K562 (cell line): ENCODE measurements at regions not wholly inside any gene's neighbourhood (a gene's known extent, or its start where the extent isn't known, plus 50 kb on each side); places are given as distances from the start of the nearest gene placed in this dataset.

Source experiments
- ATAC-seq: fragments of 200-7000 bp; cut with Tn5 transposase; 3 replicates; pipeline ENCODE4 v1.9.1; 2020; ENCODE audit warnings: moderate library complexity
- BruUV-seq: library from RNA; stranded (reverse); fragments of 400-500 nt; replicated peaks from 2 replicates; lab custom pipeline; 2021; lab: Mats Ljungman, UMichigan
- CTCF ChIA-PET: fragments of 300-600 bp; formaldehyde crosslinking; extraction: SDS; loops from one replicate; lab custom pipeline; 2021; ENCODE audit warnings: low intra/inter-chr PET ratio; lab: Yijun Ruan, JAX
- POLR2A ChIA-PET: fragments of 300-600, 350-650 bp; sonication (Branson Sonifier 250); formaldehyde crosslinking; extraction: SDS; loops from one replicate; lab custom pipeline; 2021; ENCODE audit warnings: antibody characterized with exemption, inconsistent platforms; lab: Yijun Ruan, JAX
- DNase-seq, 4 experiments: peaks; one replicate each; pipeline versions ENCODE4 v3.0.0 to v3.0.0-alpha.2; 2011 to 2018; ENCODE audit warnings: low spot score in 3 of 4, mixed read lengths in 3 of 4; ENCODE audit errors: extremely low read depth in 1 of 4
- FAIRE-seq: peaks from 2 replicates; lab custom pipeline; 2011; peaks lifted over from hg19 to GRCh38; lab: Jason Lieb, UNC
- H2AFZ ChIP-seq: 2 replicates; pipeline ENCODE4 v1.6.0; 2011; ENCODE audit warnings: low read depth, low read length, control low read depth, inconsistent platforms
- H3K27ac ChIP-seq: fragments of 200-600 bp; 3 replicates; pipeline ENCODE4 v1.8.0; 2011; ENCODE audit warnings: low read depth, mild to moderate bottlenecking, control low read depth, inconsistent platforms, low read length, moderate library complexity, mixed read lengths; ENCODE audit errors: extremely low read depth
- H3K27me3 ChIP-seq, 2 experiments: fragments of 300-600 bp in 1 of 2; 2 replicates in 1 of 2; 3 replicates in 1 of 2; pipeline versions ENCODE4 v1.6.0 to v1.8.0; 2011; ENCODE audit warnings: inconsistent platforms in 2 of 2, low read length in 2 of 2, mild to moderate bottlenecking in 1 of 2, mixed read lengths in 1 of 2, moderate library complexity in 1 of 2; ENCODE audit not compliant: control insufficient read depth in 2 of 2, insufficient read depth in 2 of 2
- H3K36me3 ChIP-seq: fragments of 300-600 bp; 3 replicates; pipeline ENCODE4 v1.8.0; 2011; ENCODE audit warnings: mild to moderate bottlenecking, low read length, inconsistent platforms; ENCODE audit not compliant: control insufficient read depth, insufficient read depth
- H3K4me1 ChIP-seq, 2 experiments: fragments of 200-600 bp in 1 of 2; replicated peaks in 1 of 2; 2 replicates in 1 of 2; 3 replicates in 1 of 2; pipeline versions ENCODE4 v1.5.1 to v1.8.0; 2011; ENCODE audit warnings: inconsistent platforms in 2 of 2, low read length in 2 of 2, mild to moderate bottlenecking in 1 of 2, mixed read lengths in 1 of 2, moderate library complexity in 1 of 2; ENCODE audit not compliant: control insufficient read depth in 2 of 2, insufficient read depth in 2 of 2
- H3K4me2 ChIP-seq: 2 replicates; pipeline ENCODE4 v1.6.1; 2011; ENCODE audit warnings: low read length, control low read depth, inconsistent platforms, mixed read lengths; ENCODE audit not compliant: insufficient read depth
- H3K4me3 ChIP-seq: fragments of 200-600 bp; sonication (generic), shearing (Covaris generic); 2 replicates; pipeline ENCODE4 v1.5.1; 2016; ENCODE audit warnings: control low read depth, inconsistent platforms
- H3K79me2 ChIP-seq: fragments of 200-600 bp; 3 replicates; pipeline ENCODE4 v1.8.0; 2011; ENCODE audit warnings: low read length, inconsistent platforms; ENCODE audit not compliant: control insufficient read depth, insufficient read depth
- H3K9ac ChIP-seq, 2 experiments: 2 replicates each; pipeline versions ENCODE4 v1.6.0 to v1.6.1; 2011; ENCODE audit warnings: low read depth in 2 of 2, low read length in 2 of 2, control low read depth in 1 of 2, inconsistent platforms in 1 of 2, mild to moderate bottlenecking in 1 of 2, mixed read lengths in 1 of 2; ENCODE audit not compliant: insufficient read depth in 1 of 2
- H3K9me1 ChIP-seq: one replicate; pipeline ENCODE4 v1.6.0; 2011; ENCODE audit warnings: inconsistent platforms, mild to moderate bottlenecking, low read length, moderate library complexity; ENCODE audit not compliant: control insufficient read depth, insufficient read depth
- H3K9me3 ChIP-seq: replicated peaks from 2 replicates; pipeline ENCODE4 v1.5.1; 2011; ENCODE audit warnings: low read depth, low read length, inconsistent platforms; ENCODE audit not compliant: control insufficient read depth, insufficient read depth
- H4K20me1 ChIP-seq: replicated peaks from 2 replicates; pipeline ENCODE4 v1.6.1; 2011; ENCODE audit warnings: low read length, inconsistent platforms, mixed read lengths; ENCODE audit not compliant: control insufficient read depth, insufficient read depth
- C11orf30 ChIP-seq: fragments of 450-650 bp; IDR thresholded peaks from 2 replicates; pipeline ENCODE4 v1.6.1; 2016; ENCODE audit warnings: low read depth, mild to moderate bottlenecking
- DLX4 ChIP-seq: fragments of 250-450 bp; sonication (Bioruptor Pico); IDR thresholded peaks from 2 replicates; pipeline ENCODE4 v1.6.1; 2021; ENCODE audit warnings: mild to moderate bottlenecking
- JUND ChIP-seq, 2 experiments: IDR thresholded peaks; 2 replicates in 1 of 2; 3 replicates in 1 of 2; pipeline ENCODE4 v1.6.1; 2011; ENCODE audit warnings: borderline replicate concordance in 2 of 2, low read depth in 2 of 2, low read length in 2 of 2, improper control_type of control experiment in 1 of 2, missing biosample characterization in 1 of 2, missing genetic modification characterization in 1 of 2, missing genetic modification reagents in 1 of 2
- MAFF ChIP-seq: IDR thresholded peaks from 2 replicates; pipeline ENCODE4 v1.6.1; 2012; ENCODE audit warnings: low read length, improper control_type of control experiment
- MAFG ChIP-seq: fragments of 450-650 bp; conservative IDR thresholded peaks from 2 replicates; pipeline ENCODE4 v1.6.1; 2016; ENCODE audit warnings: missing genetic modification characterization, missing compliant biosample characterization
- MAFK ChIP-seq: IDR thresholded peaks from 2 replicates; pipeline ENCODE4 v1.6.1; 2011; ENCODE audit warnings: low read length, improper control_type of control experiment
- MIER1 ChIP-seq: fragments of 450-650 bp; IDR thresholded peaks from 2 replicates; pipeline ENCODE4 v1.6.1; 2016; ENCODE audit warnings: antibody characterized with exemption, mild to moderate bottlenecking, low read depth
- MTA2 ChIP-seq: fragments of 450-650 bp; IDR thresholded peaks from 2 replicates; pipeline ENCODE4 v1.6.1; 2016; ENCODE audit warnings: low read depth
- NCOA1 ChIP-seq: fragments of 450-650 bp; IDR thresholded peaks from 2 replicates; pipeline ENCODE4 v1.6.1; 2016; ENCODE audit warnings: low read depth
- RBBP5 ChIP-seq: fragments of 200-600 bp; sonication (generic); IDR thresholded peaks from 2 replicates; pipeline ENCODE4 v1.6.1; 2012; ENCODE audit warnings: borderline replicate concordance, mild to moderate bottlenecking, low read length, control low read depth, inconsistent platforms; ENCODE audit not compliant: insufficient read depth, poor library complexity, severe bottlenecking
- ZNF316 ChIP-seq: fragments of 450-650 bp; IDR thresholded peaks from 2 replicates; pipeline ENCODE4 v1.6.1; 2016
- ZNF431 ChIP-seq: sonication (generic); formaldehyde crosslinking; IDR thresholded peaks from 2 replicates; pipeline ENCODE4 v1.8.0; 2022; ENCODE audit warnings: mild to moderate bottlenecking, missing genetic modification reagents
- ZNF436 ChIP-seq: fragments of 250-450, 450-650 bp; sonication (Bioruptor Pico); formaldehyde crosslinking; IDR thresholded peaks from 2 replicates; pipeline ENCODE4 v1.7.0; 2020; ENCODE audit warnings: mild to moderate bottlenecking
- WGBS: fragments of 100-300 bp; shearing (Covaris generic); methylation state at CpG from one replicate; pipeline ENCODE4 v1.1.6; 2016; ENCODE audit warnings: low coverage, mixed read lengths; ENCODE audit not compliant: insufficient coverage; ENCODE audit errors: missing lambda C conversion rate; 5-methylcytosine and 5-hydroxymethylcytosine counted together
- in situ Hi-C: fragments of 300-500 bp; cut with MboI; formaldehyde crosslinking; loops from 4 replicates; pipeline ENCODE4 v1.15.0; 2018; ENCODE audit warnings: inconsistent platforms, mixed read lengths
- intact Hi-C: fragments of 100-400 bp; cut with micrococcal nuclease; formaldehyde crosslinking; loops from 2 replicates; pipeline ENCODE4 v1.14.2; 2022

- H3K27ac ChIP-seq: no peak overlapping the region
- ChIA-PET CTCF (no interaction called here), POLR2A (no interaction called here)
- no peak for DNase-seq
- WGBS: 0% methylated on average over 1 of the region's 1 CpG
- no peaks in the 10 kb centered on the region for H4K20me1 ChIP-seq
- H3K36me3 ChIP-seq: no peaks in the 10 kb centered on the region
- in situ Hi-C loops: no loop called here
- peaks cover 1% of the 10 kb centered on the region; the same call in 1 of the 2 replicates for H3K9me3 ChIP-seq
- H3K9me1 ChIP-seq: no peaks in the 10 kb centered on the region
- H2AFZ ChIP-seq: no peak overlapping the region
- no peaks in the 10 kb centered on the region for H3K4me1 ChIP-seq
- BruUV-seq: no TSS peak
- no peak overlapping the region for H3K9ac ChIP-seq
- H3K4me3 ChIP-seq: no peak overlapping the region
- TF ChIP-seq DLX4: no peak
- TF ChIP-seq MAFF: peak; percentile 75
- peak; percentile 57; the same call in 1 of the 2 replicates for TF ChIP-seq C11orf30
- TF ChIP-seq ZNF316: peak; percentile 53
- TF ChIP-seq MAFK: peak; percentile 80
- TF ChIP-seq ZNF436: no peak
- peak; percentile 68 for TF ChIP-seq MAFG
- ATAC-seq: no peak
- intact Hi-C loops: no loop called here
- no peak overlapping the region for H3K4me2 ChIP-seq
- H3K79me2 ChIP-seq: no peaks in the 10 kb centered on the region
- no peaks in the 10 kb centered on the region for H3K27me3 ChIP-seq
- FAIRE-seq: no peak
Measured at GRCh38 chr12:58601529-58601928, 318.8 kb downstream of the LRIG3 start.

DNA sequence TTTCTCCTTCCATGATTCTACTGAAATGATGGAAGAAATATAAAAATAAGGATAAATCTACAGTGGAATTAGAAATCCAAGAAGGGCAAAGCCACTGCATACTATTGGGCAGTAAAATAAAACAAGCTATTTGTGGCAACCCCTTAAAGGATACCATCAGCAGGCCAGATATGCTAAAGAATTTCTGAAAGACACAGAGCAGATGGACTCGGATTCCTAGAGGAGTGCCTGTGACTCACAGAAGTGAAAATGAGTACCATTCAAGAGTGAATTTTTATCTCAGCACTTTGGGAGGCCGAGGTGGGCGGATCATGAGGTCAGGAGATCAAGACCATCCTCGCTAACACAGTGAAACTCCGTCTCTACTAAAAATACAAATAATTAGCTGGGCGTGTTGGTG, 318.1 kb downstream of the LRIG3 start:
- intact Hi-C loops (no loop called here), in situ Hi-C loops (no loop called here)
- H3K4me1 ChIP-seq: no peaks in the 10 kb centered on the region
- DNase-seq (no peak), ATAC-seq (no peak), FAIRE-seq (no peak)
- no TSS peak for BruUV-seq
- H3K9me1 ChIP-seq: no peaks in the 10 kb centered on the region
- no peak overlapping the region for H3K9ac ChIP-seq
- ChIA-PET POLR2A (no interaction called here), CTCF (no interaction called here)
- no peaks in the 10 kb centered on the region for H4K20me1 ChIP-seq
- no peak overlapping the region for H3K27ac ChIP-seq
- WGBS: 0% methylated on average over 6 of the region's 6 CpGs
- no peak overlapping the region for H2AFZ ChIP-seq
- H3K4me2 ChIP-seq: no peak overlapping the region
- no peaks in the 10 kb centered on the region for H3K36me3 ChIP-seq
- H3K79me2 ChIP-seq: no peaks in the 10 kb centered on the region
- no peaks in the 10 kb centered on the region for H3K27me3 ChIP-seq
- no peak overlapping the region for H3K4me3 ChIP-seq
- peaks cover 1% of the 10 kb centered on the region; the same call in 1 of the 2 replicates for H3K9me3 ChIP-seq
- TF ChIP-seq ZNF431 (CRISPR knock-in tag): no peak
- no peak for TF ChIP-seq NCOA1
- no peak for TF ChIP-seq JUND (IDR thresholded peaks at IDR 0.05; ENCODE audit: borderline replicate concordance, low read depth, low read length)
- no peak for TF ChIP-seq JUND (tag; IDR thresholded peaks at IDR 0.05; ENCODE audit: borderline replicate concordance, low read depth, low read length)
- TF ChIP-seq MTA2: no peak
- TF ChIP-seq RBBP5: no peak
- TF ChIP-seq MIER1: no peak
